Muscle of back (tissue), 3 donors: ENCODE measurements at regions not wholly inside any gene's neighbourhood (a gene's known extent, or its start where the extent isn't known, plus 50 kb on each side); places are given as distances from the start of the nearest gene placed in this dataset.

Source experiments
- DNase-seq, 3 donors: peaks; one replicate each; pipeline versions ENCODE4 v3.0.0 to v3.0.0-alpha.2; 2013

DNA sequence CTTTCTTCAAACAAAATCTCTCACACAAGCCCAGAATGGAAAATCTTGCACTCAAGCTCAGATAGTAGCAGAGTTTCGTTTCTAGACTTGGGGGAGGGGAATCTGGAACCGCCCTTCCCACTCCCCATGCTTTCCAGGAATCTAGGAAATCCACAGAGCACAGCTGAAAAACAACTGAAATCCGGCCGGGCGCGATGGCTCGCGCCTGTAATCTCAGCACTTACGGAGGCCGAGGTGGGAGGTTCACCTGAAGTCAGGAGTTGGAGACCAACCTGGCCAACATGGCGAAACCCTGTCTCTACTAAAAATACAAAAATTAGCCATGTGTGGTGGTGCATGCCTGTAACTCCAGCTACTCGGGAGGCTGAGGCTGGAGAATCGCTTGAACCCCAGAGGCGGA is 127.3 kb upstream of the SLC34A2 start:
- DNase-seq: no peak

DNA sequence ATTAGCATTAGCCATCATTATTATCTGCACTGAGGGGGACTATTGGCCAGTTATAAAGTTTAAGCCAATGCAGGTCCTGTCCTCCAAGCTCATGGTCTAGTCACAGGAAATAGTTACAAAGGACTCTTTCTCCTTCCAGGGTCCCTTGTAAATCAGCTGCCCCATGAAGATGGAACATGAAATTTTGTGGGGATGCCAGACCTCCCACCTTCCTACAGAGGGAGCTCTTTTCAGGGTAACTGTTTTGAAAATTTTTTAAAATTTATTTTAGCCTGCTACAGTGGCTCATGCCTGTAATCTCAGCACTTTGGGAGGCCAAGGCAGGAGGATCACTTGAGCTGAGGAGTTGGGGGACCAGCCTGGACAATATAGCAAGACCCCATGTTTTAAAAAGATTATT is 124.4 kb upstream of the SLC34A2 start:
- DNase-seq: no peak

DNA sequence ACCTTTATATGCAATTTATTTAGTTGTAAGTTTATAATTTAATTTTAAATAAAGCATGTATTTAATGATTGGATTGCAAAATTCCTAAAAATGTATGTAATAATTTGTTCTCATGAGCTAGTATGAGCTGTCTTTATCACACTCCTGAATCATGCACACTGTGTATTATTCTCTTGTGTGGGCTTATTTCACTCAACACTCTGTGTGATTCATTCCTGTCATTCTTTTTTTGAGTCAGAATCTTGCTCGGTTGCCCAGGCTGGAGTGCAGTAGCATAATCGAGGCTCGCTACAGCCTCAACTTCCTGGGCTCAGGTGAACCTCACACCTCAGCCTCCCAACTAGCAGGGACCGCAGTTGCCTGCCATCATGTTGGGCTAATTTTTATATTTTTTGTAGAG is 123.1 kb upstream of the SLC34A2 start:
- DNase-seq: no peak

DNA sequence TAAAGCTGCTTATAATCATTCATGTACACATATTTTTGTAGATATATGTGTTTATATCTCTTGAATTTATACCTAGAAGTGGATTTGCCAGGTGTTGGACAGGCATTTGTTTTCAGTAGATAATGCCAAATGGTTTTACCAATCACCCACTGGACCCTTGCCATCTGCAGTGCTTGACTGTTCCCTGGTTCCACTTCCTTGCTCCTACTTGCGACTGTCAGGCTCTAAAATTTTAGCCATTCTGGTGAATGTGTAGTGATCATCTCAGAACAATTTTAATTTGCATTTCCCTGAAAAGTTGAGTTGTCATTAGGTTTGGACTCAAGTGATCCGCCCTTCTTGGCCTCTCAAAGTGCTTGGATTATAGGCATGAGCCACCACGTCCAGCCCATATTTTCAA is 122.4 kb upstream of the SLC34A2 start:
- no peak for DNase-seq

DNA sequence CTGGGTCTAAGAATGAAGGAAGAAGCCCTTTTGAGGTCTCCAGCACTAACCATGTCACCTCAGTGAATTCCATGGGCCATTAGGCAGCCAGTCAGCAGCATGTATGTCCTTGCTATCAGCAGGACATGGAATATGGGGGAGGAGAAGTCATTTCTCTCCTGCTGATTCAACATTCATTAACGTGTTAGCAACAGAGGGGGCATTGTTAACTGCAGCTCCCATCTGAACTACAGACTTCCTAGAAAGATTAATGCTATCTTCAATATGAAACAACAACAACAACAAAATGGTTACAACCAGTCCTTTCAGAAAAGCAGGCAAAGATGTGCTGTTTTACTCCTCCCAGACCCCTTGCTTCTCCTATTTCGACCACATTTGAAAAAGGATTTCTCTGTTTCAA is 120.4 kb upstream of the SLC34A2 start:
- DNase-seq: no peak

DNA sequence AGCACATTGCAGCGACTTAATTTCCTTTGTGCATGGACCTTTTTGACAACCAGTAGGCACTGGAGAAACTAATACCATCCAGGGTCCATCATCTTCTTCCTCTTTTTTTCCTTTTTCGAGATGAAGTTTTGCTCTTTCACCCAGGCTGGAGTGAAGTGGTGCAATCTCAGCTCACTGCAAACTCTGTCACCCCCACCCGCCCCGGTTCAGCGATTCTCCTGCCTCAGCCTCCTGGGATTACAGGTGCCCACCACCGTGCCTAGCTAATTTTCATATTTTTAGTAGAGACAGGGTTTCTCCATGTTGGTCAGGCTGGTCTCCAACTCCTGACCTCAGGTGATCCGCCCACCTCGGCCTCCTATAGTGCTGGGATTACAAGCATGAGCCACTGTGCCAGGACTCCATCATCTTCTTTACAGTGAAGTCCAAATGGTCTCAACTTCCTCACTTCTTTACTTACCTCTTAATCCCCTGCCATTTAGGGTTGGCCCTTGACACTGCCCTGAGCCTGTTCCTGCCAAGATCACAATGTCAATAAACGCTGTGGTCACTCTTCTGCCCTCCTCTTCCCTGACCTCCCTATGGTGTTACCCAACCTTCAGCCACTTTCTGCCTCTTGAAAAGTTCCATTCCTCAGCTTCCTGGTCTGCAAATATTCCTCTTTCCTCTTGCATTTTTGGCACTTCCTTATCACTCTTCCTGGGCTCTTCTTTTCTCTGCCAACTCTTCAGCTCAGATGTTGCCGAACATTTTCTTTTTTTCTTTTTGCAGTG is 119.8 kb upstream of the SLC34A2 start:
- DNase-seq: no peak

DNA sequence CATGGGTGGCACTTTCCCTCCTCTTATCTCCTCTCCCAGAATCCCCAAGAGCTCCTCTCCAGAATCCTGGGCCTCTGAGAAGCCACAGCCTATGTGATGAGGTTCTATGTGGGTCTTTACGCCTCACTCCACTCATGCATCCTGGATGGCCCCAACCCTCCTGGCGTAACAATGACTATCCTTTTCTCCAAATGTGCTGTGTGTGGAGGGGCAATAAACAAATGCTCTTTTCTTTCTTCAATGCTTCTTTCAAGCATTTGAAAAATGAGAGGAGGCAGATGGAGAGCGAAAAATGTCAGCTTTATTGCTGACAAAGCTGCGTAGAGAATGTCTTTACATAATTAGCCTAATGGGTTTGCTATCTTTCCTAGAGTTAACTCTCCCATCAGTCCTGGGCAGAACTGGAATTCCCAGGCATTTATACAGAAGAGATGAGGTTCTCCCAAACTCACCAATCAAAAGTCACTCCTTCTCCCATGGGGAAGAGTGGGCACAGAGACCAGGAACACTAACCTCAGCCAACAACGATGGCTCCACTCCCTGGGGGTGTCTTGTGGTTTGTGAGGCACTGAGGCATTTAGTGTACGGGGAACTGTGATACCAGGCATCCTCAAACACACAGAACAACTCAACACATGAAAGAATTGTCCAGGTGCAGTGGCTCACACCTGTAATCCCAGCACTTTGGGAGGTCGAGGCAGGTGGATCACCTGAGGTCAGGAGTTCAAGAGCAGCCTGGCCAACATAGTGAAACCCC is 118.9 kb upstream of the SLC34A2 start:
- no peak for DNase-seq

DNA sequence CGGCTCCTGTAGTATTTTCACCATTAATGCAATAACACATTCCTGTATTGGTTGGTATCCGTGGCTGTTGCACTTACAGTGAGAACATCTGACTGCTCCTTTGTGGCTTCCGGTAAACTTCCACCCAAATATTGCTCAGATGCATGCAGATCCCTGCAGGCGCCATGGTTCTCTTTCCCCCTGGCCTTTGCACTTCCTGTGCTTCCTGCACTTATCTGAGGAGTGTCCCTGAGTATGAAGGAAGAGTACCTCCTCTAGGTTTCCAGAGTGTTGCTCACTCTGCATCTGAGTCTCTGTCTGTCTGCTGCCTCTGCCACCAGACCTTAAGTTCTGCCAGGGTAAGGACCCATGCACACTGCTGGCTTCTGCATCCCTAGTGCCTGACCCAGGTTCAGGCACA is 117.2 kb upstream of the SLC34A2 start:
- no peak for DNase-seq

DNA sequence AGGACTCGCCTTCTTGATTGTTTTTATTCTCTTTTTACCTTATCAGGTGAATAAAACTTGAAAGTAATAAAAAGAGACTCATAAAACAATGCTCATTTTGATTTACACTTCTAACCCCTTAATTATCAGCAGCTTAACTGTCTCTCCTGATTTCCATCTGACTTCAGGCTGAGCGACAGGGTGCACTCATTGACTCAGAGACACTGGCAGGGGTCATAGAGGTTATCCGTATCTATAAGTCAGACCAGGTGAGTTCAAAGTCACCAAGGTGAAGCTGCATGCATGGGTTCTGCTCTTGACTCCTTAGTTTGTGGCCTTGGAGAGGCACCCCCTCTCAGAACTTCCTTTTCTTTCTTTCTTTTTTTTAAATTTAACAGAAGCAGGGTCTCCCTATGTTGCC is 116.4 kb upstream of the SLC34A2 start:
- DNase-seq: no peak

DNA sequence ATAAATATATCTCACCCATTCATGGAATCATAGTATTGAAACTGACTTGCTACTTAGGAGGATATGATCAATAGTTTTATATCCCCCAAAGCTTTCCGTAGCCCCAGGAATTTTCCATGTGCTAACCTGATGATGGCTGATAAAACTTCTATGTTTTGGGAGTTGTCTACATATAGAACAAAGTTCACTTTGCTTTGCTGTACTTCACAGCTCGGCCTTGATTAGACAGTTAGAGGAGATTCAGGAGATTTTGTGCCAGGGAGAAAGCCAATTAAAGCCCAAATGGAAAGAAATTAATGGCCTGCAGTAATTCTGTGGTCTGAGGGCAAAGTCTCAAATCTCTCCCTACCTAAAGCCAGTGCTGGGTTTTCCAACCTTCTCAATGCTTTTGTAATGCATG is 114.9 kb upstream of the SLC34A2 start:
- no peak for DNase-seq

DNA sequence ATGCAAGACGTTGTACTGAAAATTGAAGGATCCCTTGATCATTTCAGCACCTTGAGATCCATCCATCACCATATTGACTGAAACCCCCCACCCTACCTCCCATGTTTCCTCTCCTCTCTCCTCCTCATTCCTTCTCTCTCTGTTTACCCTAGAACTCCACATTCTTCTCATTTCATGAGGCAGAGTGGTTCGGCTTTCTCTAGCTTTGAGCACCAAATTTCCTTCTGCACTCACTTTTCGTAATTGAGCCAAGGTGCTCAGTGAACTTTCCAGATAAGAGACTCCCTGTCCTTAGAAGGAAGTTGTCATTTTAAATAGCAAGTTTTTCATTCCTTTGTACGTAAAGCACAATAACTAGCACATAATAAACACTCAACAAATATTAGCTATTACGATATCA is 108.3 kb upstream of the SLC34A2 start:
- DNase-seq: no peak

DNA sequence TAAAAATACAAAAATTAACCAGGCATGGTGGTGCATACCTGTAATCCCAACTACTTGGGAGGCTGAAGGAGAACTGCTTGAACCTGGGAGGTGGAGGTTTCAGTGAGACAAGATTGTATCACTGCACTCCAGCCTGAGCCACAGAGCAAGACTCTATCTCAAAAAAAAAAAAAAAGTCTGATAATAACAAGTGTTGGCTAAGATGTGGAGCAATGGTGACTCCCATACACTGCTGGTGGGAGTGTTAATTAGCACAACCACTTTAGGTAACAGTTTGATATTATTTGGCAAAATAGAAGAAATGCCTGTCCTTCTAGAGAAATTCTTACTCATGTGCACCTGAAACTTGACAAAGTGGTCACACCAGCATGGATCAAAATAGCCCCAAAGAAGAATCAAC is 106.2 kb upstream of the SLC34A2 start:
- no peak for DNase-seq

DNA sequence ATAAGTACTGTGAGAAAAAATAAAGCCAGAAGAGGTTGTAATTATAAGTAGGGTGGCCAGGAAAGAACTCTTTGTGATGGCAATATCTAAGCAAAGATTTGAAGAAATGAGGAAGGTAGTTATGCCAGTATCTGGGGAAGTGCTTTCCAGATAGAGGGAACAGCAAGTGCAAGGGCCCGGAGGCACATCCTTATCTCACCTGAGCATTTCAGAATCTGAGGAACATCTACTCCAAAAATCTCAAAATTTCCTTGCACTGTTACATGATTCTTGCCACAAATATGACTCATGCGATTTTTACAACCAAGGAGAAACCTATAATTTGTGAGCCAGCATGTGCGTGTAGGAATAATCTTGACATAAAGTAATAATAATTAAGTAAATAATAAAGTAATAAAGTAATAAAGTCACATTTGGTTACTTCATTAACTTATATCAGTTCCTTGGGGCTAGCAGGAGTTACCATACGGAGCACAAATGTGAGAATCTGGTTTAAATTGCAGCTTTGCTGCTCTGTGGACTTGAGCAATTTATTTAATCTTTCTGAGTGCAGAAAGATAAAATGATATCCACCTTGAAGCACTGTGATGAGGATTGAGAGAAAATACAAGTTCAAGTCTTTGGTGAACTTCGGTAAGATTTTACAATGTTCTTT is 105.1 kb upstream of the SLC34A2 start:
- DNase-seq: no peak

DNA sequence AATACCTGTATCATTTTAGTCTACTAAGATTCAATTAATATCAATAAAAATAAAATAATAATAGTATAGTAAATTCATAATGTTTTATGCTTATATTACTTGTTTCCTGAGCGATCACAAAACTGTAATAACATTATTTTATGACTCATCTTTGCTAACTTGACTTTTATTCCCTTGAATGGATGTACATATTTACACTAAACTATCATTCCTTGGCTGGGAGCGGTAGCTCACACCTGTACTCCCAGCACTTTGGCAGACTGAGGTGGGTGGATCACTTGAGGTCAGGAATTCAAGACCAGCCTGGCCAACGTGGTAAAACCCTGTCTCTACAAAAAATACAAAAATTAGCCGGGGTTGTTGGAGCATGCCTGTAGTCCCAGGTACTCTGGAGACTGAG is 104.0 kb upstream of the SLC34A2 start:
- DNase-seq: no peak

DNA sequence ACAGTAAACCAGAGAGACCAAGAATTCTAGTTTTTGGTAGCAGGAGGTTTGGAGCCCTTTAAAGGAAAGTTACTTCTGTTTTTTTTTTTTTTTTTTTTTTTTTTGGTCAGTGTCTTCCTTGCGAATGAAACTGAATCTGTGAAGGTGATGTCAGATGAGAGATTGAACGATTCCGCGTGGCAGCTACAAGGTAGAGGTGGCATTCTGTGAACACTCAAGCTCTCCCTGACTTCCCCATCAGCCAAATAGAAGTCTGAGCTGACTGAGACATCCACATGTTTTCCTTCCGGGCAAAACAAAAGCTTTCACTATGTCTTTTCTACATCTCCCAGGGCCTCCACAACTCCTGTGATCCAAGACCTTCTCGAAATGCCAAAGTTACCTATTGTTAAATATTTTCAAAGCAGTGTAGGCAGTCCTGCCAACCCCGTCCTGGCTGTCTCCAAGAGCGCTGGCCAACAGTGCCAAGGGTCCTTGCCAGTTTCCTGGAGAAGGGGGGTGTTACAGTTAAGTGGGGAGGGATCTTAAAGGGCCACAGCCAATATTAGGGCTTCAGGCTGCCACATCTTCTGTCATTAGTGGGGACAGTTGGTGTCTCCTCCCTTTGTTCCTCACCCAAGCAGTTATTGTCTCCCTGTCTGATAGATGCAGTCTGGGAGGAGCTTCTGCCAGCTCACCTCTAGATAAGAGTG is 102.9 kb upstream of the SLC34A2 start:
- DNase-seq: peak in 2 of 3 donors; percentile 5

DNA sequence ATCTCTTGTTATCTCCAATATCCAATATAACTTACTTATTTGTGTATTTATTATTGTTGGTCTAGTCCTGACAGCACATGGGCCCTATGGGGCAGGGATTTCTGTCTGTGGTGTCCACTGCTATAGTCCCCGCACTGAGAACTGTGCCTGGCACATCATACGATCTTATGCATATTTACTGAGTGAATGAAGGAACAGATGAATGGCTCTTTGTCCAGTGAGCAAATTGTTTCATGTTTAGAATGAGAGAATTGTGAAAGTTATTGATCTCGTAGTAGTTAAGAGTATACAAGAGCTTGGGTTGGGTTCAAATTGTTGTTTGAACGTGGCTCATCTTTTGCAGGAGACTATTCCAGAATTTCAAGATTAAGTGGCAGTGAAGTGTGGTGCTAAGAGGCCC is 96.1 kb upstream of the SLC34A2 start:
- DNase-seq: no peak

DNA sequence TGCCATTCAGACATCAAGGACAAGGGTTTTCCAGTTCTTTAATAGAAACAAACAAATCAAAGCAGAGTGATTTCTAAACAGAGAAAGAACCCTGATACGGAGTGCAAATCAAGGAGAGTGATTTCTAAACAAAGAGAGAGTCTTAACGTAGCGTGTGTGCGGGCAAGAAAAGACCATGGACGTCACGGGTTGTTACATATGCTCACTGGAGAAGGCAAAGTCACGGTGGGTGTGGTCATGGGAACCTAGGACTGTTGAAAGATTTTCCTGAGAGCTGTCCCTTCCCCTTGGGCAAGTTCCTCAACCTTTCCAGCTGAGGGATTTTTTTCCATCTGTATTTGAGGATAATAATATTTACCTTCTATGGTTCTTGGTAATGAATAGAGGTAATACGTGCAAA is 95.0 kb upstream of the SLC34A2 start:
- no peak for DNase-seq

DNA sequence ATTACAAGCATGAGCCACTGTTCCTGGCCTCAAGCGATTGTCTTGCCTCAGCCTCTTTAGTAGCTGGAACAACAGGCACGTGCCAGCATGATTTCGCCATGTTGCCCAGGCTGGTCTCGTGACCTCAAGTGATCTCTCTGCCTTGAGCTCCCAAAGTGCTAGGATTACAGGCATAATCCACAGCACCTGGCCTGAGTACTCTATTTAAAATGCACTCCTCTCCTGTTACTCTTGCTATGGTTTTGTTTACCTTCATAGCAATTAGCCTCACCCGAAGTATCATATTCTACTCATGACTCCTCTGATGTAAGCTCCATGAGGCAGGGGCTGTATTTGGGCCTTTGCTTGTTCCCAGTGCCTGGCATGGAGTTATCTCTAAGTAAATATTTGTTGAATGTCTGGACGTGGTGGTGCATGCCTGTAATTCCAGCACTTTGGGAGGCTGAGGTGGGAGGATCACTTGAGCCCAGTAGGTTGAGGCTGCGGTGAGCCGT is 92.5 kb upstream of the SLC34A2 start:
- DNase-seq: peak in 1 of 3 donors; percentile 14

DNA sequence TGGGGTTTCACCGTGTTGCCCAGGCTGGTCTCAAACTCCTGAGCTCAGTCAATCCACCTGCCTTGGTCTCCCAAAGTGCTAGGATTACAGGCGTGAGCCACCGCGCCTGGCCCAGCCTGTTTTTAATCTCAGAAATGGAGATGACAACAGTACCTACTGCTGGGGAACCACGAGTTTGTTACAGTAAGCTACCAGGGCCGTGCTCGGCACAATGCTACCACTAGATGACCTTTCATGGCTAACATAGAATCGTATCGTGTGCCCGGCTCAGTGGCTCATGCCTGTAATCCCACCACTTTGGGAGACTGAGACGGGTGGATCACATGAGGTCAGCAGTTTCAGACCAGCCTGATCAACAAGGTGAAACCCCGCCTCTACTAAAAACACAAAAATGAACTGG is 90.8 kb upstream of the SLC34A2 start:
- no peak for DNase-seq

DNA sequence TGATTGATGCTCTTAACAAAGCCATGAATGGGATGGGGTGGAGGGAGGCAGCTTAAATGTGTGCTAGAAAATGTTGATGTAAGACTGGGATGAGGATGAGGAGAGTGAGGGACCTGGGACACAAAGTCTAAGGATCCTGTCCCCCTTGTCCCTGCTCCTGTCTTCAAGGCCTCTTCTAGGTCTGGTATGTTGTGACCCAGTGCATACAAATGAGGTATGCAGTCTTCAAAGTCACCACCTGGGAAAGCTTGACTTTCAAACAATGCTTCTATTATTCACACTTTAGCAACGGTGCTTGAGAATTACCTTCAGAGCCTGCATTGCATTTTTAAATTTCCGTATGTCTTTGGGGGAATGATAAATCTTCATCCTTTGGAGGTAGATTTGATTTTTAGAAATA is 88.4 kb upstream of the SLC34A2 start:
- no peak for DNase-seq

DNA sequence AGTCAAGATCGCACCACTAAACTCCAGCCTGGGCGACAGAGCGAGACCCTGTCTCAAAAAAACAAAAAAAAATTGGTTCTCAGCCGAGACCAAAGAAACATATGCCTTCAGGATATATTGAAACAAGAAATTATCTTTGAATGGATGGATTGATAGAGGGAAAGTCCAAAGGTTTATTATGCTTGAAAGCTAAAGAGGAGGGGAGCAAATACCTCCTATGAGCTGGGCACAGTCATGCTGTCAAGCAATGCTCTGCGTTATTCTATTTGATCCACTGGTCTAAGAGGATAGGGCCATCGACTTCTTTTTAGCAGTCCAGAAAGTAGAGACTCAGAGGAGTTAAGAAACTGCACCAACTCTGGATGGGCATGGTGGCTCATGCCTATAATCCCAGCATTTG is 85.9 kb upstream of the SLC34A2 start:
- DNase-seq: no peak

DNA sequence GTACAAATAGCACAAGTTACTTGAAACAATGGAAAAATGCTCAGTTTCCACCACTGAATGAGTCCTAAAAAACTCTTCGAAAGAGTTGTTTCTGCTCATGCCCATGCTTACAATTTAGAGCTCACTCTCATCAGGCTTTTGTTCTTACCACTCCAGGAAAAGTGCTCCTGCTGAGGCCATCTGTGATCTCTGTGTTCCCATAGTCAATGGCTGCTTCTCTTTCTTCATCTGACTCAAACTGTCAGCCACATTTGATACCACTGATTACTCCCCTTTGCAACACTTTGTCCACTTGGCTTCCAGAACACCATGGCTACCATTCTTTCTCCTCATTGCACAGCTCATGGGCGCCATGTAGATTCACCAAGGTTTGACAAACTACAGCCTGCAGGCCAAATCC is 80.0 kb upstream of the SLC34A2 start:
- DNase-seq: no peak
